D341Med (cell line): ENCODE measurements at regions not wholly inside any gene's neighbourhood (a gene's known extent, or its start where the extent isn't known, plus 50 kb on each side); places are given as distances from the start of the nearest gene placed in this dataset.
"Not testable (repeated sequence)": the region's sequence is repeated elsewhere in the genome, so short reads cannot be mapped to it uniquely, and the experiment has no call there.

Experiments
- DNase-seq: peaks from one replicate; pipeline ENCODE4 v3.0.0; 2012; ENCODE audit warnings: low spot score

- no peak for DNase-seq
Observed at GRCh38 chr10:33655921-33656320, 321.5 kb upstream of the NRP1 start.

- DNase-seq, result no peak
Observed at GRCh38 chr10:33655165-33655815, 320.8 kb upstream of the NRP1 start.

GRCh38 chr10:33653584-33654367 is 319.3 kb upstream of the NRP1 start:
- DNase-seq, result no peak

- DNase-seq, result no peak
Observed at GRCh38 chr10:33652870-33653269, 318.4 kb upstream of the NRP1 start.

GRCh38 chr10:33650131-33650530 is 315.7 kb upstream of the NRP1 start:
- not testable (repeated sequence) for DNase-seq

GRCh38 chr10:33643042-33643441 is 308.6 kb upstream of the NRP1 start:
- DNase-seq, result no peak

GRCh38 chr10:33638891-33639290 is 304.4 kb upstream of the NRP1 start:
- no peak for DNase-seq

GRCh38 chr10:33638374-33638773 is 303.9 kb upstream of the NRP1 start:
- DNase-seq, result no peak

- DNase-seq, result no peak
Observed at GRCh38 chr10:33635967-33636515, 301.6 kb upstream of the NRP1 start.

- no peak for DNase-seq
Observed at GRCh38 chr10:33632432-33632831, 298.0 kb upstream of the NRP1 start.

GRCh38 chr10:33631991-33632390 is 297.5 kb upstream of the NRP1 start:
- DNase-seq, result no peak

- DNase-seq, result no peak
Observed at GRCh38 chr10:33630761-33631160, 296.3 kb upstream of the NRP1 start.

- DNase-seq, result no peak
Observed at GRCh38 chr10:33627611-33628010, 293.1 kb upstream of the NRP1 start.

- no peak for DNase-seq
Observed at GRCh38 chr10:33626798-33627466, 292.5 kb upstream of the NRP1 start.

- DNase-seq, result no peak
Observed at GRCh38 chr10:33623669-33624068, 289.2 kb upstream of the NRP1 start.

- no peak for DNase-seq
Observed at GRCh38 chr10:33621101-33621500, 286.6 kb upstream of the NRP1 start.

GRCh38 chr10:33618196-33618595 is 283.7 kb upstream of the NRP1 start:
- DNase-seq, result no peak

GRCh38 chr10:33617381-33618080 is 283.1 kb upstream of the NRP1 start:
- DNase-seq, result no peak

GRCh38 chr10:33616956-33617355 is 282.5 kb upstream of the NRP1 start:
- no peak for DNase-seq

GRCh38 chr10:33612551-33612950 is 278.1 kb upstream of the NRP1 start:
- no peak for DNase-seq

GRCh38 chr10:33612116-33612515 is 277.6 kb upstream of the NRP1 start:
- no peak for DNase-seq

GRCh38 chr10:33611423-33611822 is 277.0 kb upstream of the NRP1 start:
- no peak for DNase-seq
